NOMO-1 treated with DMSO at 0.1 percent for 48 hours (cell line): ENCODE measurements at regions not wholly inside any gene's neighbourhood (a gene's known extent, or its start where the extent isn't known, plus 50 kb on each side); places are given as distances from the start of the nearest gene placed in this dataset.

Source experiments
- DNase-seq: peaks from one replicate; lab custom pipeline; 2025; ENCODE audit not compliant: unreplicated experiment; lab: John Stamatoyannopoulos, UW

DNA sequence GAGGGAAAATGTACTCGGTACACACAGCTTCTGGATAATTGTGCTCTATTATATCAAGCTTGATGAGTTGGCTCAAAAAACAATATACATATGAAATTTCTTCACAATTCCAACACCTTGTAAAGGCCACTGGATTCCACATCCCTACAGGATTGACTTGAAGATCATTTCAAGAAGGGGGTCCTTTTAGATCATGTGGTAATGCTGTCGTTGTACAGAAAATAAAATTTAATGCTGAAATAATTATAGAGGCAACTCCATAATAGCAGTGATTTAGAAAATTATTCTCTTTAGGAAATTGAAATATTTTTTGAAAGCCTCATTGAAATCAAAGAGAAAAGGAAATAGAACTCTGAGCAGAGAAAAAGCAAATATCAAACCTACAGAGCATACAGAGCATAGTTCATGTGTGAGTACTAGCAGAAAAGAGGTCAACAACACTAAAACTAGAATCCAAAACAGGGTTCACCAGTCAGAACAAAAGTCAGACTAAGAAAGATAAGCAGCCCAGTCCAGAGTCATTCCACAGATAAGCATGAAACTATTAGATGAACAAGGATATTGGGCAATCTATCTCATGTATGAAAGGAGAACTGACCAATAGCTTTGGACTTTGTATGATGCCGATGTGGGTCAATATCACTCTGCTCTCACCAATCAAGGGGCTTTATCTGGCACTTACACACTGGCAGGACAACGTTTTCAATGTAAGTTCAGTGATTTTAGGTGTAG, 79.5 kb upstream of the PALMD start:
- DNase-seq: no peak

DNA sequence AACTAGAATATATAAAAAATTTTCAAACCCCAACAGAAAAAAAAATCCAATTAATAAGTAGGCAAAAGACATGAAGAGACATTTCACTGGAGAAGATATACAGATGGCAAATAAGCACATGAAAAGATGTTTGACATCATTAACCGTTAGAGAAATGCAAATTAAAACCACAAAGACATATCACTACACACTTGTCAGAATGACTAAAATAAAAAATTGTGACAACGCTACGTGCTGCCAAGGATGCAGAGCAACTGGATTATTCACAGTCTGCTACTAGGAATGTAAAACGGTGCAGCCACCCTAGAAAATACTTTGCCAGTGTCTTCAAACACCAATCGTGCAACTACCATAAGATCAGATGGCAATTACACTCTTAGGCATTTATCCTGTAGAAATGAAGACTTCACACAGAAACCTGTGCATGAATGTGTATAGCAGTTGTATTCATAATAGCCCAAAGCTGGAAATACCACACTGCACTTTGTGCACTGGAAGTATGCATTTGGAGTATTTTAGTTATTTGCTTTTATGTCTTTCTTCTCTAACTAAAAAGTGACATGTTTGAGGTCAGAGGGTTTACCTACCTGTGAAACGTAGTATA, 75.3 kb upstream of the PALMD start:
- DNase-seq: no peak

DNA sequence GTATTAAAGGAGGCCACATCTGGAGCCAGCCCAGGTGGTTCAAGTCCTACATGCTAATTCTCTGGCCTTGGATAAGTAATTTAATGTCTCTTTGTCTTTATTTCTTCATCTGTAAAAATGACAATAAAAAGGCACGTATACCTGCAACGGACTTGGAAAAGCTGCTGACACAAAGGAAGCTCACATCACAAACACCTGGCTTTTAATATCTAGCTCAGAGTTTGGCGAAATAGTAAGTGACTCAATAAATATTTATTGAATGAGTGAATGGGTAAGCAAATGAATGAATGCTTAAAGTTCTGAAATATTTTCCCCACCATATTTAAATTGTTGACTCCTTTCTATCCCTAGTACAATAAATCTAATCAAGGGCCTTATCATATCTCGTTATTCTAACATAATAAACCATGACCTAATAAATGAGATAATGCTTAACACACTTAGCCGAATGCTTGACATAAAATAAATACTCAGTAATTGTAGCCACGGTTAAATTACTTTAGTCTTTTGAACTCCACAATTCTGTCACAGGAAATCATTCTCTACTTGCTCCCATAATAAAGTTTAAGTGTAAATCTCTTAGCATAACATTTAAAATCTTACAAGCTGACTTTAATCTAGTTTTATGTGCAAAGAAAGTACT, 74.7 kb upstream of the PALMD start:
- DNase-seq: no peak

DNA sequence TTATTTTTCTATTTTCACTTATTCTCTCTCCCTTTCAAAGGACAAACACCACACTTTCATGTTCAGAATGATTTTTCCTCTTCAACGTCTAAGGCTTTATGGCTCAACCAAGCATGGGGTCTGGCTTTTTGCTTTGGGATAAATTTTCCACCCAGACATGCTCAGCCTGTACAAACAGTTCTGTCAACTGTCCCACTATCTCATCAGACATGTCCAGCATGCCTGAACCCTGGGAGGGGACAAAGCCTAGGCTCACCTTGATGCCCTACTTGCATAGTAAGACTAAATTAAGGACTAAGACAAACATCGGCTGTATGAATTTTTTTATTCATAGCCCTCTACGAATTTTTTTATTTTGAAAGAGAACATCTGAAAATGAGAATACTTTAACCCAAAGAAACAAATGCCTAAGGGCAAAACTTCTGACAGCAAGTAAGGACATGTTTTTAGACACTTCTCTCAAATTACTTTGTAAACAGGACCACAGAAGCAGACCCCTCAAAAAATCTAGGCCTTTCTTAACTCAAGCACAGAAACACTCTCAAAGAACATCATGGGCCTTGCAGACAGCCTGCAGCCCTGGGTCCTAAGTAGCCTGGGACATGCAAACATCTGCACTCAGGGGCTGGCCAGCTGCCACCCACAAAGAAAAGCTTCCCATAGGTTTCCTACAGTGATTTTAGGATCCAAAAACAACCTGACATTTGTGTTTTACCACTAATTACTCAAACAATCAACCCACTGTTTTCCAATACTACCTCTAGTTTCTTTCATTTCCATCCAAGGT, 72.3 kb upstream of the PALMD start:
- no peak for DNase-seq

DNA sequence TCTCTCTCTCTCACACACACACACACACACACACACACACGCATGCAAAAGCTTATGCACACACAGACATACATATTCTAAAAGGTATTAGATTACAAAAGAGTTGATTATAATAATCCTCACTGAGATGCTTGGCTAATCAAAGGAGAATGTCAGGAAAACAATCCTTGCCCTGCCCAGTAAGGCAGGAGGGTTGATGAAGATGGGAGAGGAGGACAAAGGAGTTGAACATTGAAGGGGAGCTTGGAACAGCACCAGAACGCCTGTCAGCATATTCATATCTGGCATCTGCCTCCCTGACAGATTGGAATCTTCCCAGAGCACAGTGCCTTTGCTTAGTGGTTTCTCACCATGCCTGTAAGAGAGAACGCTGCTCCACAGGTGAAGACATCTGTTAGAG, 68.6 kb upstream of the PALMD start:
- DNase-seq: no peak

DNA sequence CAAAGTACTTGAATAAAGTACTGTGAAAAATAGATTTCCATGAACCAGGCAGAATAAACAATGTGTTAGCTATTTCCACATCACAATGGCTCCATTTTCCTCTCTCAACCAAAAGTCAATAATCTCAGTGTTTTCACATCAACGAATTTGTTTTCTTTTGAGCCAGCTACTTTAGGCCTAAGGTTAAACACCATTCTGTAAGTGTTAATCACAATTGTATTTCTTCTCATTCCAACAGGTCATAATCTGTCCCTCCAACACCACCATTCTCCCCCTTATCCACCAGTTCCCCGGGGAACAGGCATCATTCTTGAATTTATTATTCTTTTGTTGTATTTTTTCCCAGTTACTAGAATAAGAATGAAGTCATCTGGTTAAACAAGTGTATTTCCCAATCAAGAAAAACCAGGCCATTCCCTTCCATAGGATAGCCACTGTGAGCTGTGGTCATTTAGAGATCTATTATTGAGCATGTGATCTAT, 66.2 kb upstream of the PALMD start:
- DNase-seq: no peak

DNA sequence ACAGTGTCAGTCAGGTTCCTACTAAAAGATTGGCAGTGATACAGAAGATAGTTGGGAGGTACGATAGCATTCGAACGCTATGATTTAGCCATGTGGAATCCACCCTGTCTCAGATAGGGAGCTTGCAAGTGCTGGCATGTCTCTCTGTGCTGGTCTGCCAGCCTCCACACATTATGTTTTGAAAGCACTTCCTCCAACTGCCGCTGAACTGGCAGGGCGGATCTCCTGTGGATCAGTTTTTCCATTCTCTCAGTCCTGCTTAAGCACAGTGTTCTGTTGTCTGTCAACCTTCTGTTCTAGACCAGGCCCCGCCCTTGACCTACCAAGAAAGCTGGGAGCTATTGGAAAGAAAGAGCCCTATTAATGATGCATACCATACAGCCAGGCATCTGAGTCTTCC, 65.5 kb upstream of the PALMD start:
- no peak for DNase-seq

DNA sequence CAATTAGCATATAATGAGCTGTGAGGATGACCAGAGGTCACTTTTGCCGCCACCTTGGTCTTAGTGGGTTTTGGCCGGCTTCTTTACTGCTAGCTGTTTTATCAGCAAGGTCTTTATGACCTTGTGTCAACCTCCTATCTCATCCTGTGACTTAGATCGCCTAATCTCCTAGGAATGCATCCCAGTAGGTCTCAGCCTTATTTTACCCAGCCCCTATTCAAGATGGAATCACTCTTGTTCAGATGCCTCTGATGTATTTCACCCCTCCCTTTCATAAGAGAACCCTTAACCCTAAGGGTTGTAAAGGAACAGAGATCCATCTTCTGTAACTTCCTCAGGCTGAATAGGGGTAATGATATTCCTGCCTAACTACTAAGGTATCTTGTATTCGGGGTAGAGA, 58.9 kb upstream of the PALMD start:
- no peak for DNase-seq

DNA sequence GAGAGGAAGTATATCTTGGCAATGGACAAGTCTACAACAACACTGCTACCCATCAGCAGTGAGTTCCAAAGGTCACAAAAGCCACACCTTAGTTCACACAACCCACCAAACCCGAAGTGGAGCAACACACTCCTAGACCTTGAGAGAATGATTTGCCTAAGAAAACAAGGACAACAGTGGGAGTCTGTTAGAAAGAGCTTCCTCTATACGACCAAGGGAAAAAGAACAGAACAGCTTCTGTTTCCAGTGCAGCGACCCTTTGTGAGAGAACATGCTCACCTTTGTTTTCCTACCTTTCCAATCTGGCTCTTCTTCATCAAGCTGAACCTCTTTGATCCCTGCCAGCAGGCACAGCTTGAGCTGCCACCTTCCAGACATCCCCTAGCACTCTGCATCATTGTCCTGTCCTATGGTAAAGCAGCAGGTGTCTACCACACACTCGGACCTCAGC, 56.7 kb upstream of the PALMD start:
- no peak for DNase-seq

DNA sequence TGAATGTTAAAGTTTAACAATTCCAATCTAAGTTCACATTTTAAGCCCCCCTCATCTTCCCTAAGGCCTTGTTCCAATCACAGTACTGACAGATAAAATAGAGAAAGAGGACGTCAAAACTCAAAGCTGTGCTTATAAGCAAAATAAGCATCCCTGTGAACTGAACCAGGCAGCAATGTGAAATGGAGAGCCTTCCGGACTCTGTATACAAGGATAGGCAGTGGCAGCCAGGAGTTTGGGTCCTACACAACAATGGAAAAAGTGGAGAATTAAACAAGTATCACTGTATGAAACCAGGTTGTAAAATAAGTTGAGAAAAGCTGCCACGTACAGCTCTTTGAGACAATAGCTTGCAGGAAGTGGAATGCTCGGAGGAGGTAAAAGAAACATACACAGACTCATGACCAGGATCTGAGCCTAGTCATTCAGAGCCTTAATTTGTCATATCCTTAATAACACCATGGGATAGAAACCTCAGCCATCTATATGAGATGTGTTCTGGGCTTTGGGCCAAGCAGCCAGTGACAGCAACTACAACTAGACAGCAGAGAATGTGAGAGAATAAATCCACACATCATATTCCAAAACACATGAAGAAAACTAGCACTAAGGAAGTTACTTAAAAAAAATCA, 55.2 kb upstream of the PALMD start:
- DNase-seq: no peak

DNA sequence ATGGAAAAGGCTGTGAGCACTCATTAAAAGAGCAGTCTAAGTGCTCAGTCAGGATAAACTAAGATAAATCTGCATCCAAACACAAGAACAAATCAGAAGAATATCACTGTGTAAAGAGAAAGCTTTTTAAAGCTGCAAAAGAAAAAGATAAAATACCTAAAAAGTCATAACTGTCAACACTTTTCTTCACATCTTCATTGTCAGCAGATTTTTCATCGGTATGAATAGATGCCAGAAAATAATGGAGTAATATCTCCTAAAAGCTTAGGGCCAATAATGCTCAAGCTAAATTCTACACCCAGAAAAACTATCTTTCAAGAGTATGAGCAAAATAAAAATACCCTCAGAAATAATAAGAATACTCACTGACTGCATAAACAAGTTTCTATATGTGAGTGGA, 54.0 kb upstream of the PALMD start:
- no peak for DNase-seq

DNA sequence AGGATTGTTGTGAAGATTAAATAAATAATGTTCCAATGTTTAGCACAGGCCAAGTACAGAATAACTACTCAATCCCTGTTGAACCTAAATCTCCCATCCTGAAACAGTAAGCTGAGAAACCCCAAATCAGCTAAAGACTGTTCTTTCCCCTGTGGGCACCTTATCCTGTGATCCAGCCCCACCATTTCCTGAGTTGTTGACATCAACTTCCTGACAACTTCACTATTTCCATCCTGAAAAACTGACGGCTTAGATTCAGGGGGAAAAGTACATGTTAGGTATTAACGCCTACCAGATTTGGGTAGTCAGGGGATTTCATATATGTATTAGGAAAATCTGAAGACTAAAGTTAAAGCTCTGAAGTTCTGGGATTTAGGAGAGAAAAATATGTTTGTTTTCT, 51.7 kb upstream of the PALMD start:
- no peak for DNase-seq

DNA sequence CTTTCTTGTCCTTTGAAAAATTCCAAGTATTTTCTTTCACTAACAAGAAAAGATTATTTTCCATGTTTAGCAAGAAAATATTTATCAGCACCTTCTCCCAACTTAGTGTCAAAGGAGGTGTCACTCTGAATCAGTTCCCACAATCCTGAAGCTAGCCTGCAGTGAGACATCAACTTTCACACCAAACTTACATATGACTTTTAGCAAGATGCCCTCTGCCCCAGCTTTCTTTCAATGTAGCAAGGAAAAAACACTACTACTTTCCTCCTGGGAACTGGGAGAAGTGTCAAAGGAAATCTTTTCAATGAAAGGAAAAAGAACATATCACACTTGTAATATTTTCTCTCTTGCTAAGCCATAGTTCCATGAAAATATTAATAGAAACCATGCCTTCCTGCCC, 50.9 kb upstream of the PALMD start:
- DNase-seq: no peak

DNA sequence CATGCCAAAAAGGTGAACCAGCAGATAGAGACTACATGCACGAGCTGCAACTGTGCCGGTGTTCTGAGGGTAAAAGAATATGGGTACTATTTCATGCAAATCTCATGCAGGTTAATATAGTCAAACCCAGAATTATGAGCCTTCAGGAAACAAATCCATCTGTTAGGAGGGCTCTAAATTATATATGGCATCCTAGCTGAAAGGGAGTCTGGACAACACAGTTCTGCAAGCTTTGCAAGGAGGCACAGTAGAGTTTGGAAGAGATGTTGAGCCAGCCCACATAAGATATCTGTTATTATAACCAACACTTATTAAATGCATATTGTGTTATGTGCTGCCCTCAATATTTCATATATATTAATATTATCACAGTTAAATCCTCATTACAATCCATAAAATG, 50.5 kb upstream of the PALMD start:
- DNase-seq: no peak
